OCI-LY7 (cell line): ENCODE measurements at regions not wholly inside any gene's neighbourhood (a gene's known extent, or its start where the extent isn't known, plus 50 kb on each side); places are given as distances from the start of the nearest gene placed in this dataset.

Experiments
- BruUV-seq: library from RNA; stranded (reverse); fragments of 400-500 nt; replicated peaks from 2 replicates; lab custom pipeline; 2021; lab: Mats Ljungman, UMichigan
- CTCF ChIA-PET: fragments of 300-600 bp; sonication (Branson Sonifier 250); formaldehyde crosslinking; loops from one replicate; lab custom pipeline; 2022; ENCODE audit warnings: antibody characterized with exemption; ENCODE audit not compliant: unreplicated experiment; lab: Charles Lee
- POLR2A ChIA-PET: fragments of 300-600 bp; sonication (Branson Sonifier 250); formaldehyde crosslinking; loops from one replicate; lab custom pipeline; 2022; ENCODE audit warnings: antibody characterized with exemption; lab: Charles Lee
- DNase-seq: peaks from one replicate; pipeline ENCODE4 v3.0.0-alpha.2; 2015; ENCODE audit warnings: low spot score
- H2AFZ ChIP-seq: fragments of 200-600 bp; sonication (generic), shearing (Covaris generic); 2 replicates; pipeline ENCODE4 v1.6.1; 2014; ENCODE audit warnings: mild to moderate bottlenecking, antibody characterized with exemption, low read length, moderate library complexity
- H3K27ac ChIP-seq: fragments of 200-600 bp; sonication (generic); 2 replicates; pipeline ENCODE4 v1.5.1; 2014; ENCODE audit warnings: mixed run types, low read depth, mild to moderate bottlenecking, moderate library complexity, low read length, inconsistent platforms; ENCODE audit not compliant: poor library complexity, severe bottlenecking
- H3K36me3 ChIP-seq: fragments of 200-600 bp; sonication (generic); 2 replicates; pipeline ENCODE4 v1.6.1; 2014; ENCODE audit warnings: mild to moderate bottlenecking, antibody characterized with exemption, low read length, moderate library complexity, mixed read lengths; ENCODE audit not compliant: insufficient read depth
- H3K4me1 ChIP-seq: fragments of 200-600 bp; sonication (generic); 2 replicates; pipeline ENCODE4 v1.5.1; 2014; ENCODE audit warnings: mild to moderate bottlenecking, low read length; ENCODE audit not compliant: insufficient read depth, poor library complexity, severe bottlenecking
- H3K4me2 ChIP-seq: fragments of 200-600 bp; sonication (generic); 2 replicates; pipeline ENCODE4 v1.6.1; 2014; ENCODE audit warnings: mild to moderate bottlenecking, low read length
- H3K4me3 ChIP-seq: fragments of 200-600 bp; sonication (generic); 2 replicates; pipeline ENCODE4 v1.5.1; 2014; ENCODE audit warnings: mild to moderate bottlenecking, low read depth, low read length; ENCODE audit not compliant: poor library complexity, severe bottlenecking
- H3K79me2 ChIP-seq: fragments of 200-600 bp; sonication (generic); 2 replicates; pipeline ENCODE4 v1.6.1; 2016; ENCODE audit warnings: low read depth, mild to moderate bottlenecking, low read length, moderate library complexity, mixed read lengths; ENCODE audit not compliant: insufficient read depth
- H3K9me2 ChIP-seq: fragments of 200-600 bp; sonication (generic); 2 replicates; pipeline ENCODE4 v1.6.1; 2016; ENCODE audit warnings: mild to moderate bottlenecking, low read length, mixed read lengths; ENCODE audit not compliant: insufficient read depth
- H3K9me3 ChIP-seq: fragments of 200-600 bp; sonication (generic); 2 replicates; pipeline ENCODE4 v1.6.1; 2014; ENCODE audit warnings: mild to moderate bottlenecking, mixed run types, low read length, mixed read lengths
- H4K20me1 ChIP-seq: fragments of 200-600 bp; sonication (generic); 2 replicates; pipeline ENCODE4 v1.6.1; 2014; ENCODE audit warnings: mild to moderate bottlenecking, antibody characterized with exemption, low read length, moderate library complexity, mixed read lengths; ENCODE audit not compliant: insufficient read depth
- EZH2phosphoT487 ChIP-seq: fragments of 200-600 bp; sonication (generic); IDR thresholded peaks from 2 replicates; pipeline ENCODE4 v1.6.1; 2018; ENCODE audit warnings: low read depth, borderline replicate concordance, mild to moderate bottlenecking, mixed run types, antibody characterized with exemption, low read length, moderate library complexity, mixed read lengths
- intact Hi-C: fragments of 100-400 bp; cut with micrococcal nuclease; formaldehyde crosslinking; loops from one replicate; pipeline ENCODE4 v1.10.0; 2022; ENCODE audit not compliant: unreplicated experiment
- TF ChIP-seq, protein P1 (sequence below): fragments of 200-600 bp; sonication (generic); conservative IDR thresholded peaks from 2 replicates; pipeline ENCODE4 v1.5.1; 2014; ENCODE audit warnings: mild to moderate bottlenecking, antibody characterized with exemption, low read length, moderate library complexity, mixed read lengths

DNA sequence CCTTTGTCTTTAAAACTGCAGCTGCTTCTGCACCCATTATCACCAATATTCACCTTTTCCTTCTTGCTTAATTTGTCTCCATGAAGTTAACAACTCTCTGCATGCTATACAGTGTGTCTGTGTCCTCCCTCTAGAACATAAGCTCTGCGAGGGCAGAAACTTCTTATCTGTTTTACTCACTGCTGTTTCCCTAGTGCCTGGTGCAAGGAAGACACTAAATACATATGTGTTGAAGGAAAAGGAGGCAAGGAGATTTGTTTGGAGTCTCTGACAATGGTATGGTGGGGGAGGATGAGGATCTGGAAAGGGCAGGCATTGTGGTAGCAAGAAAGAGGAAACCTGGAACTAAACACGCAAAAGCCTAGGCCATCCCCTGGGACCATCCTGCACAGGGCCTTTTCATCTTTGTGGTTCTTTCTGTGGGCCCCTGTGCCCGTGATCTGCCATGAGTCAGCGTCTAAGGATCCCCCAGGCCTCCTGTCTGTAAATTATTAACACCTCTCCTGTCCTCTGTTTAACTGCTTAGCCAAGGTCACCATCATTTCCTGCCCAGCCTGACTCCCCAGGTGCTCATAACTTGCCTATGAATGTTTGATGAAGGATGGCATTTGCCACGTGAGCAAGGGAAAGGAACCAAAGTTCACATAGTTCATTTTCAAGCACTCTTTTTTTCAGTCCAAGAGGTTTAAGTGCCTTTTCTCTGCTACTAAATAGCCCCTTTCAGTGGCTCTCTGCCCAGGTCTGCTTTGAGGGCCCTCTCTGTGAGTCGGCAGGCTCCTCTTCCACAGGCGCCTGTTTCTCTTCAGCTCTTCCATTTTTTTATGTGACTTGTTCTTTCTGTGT, 131.1 kb downstream of the RASSF10 start:
- H3K4me3 ChIP-seq: no peak overlapping the region
- intact Hi-C loops: no loop called here
- H3K27ac ChIP-seq: no peak overlapping the region
- H2AFZ ChIP-seq: no peak overlapping the region
- BruUV-seq: no TSS peak
- DNase-seq: no peak
- no peaks in the 10 kb centered on the region for H3K9me3 ChIP-seq
- no peak for TF ChIP-seq EZH2phosphoT487
- TF ChIP-seq, protein P1, sequence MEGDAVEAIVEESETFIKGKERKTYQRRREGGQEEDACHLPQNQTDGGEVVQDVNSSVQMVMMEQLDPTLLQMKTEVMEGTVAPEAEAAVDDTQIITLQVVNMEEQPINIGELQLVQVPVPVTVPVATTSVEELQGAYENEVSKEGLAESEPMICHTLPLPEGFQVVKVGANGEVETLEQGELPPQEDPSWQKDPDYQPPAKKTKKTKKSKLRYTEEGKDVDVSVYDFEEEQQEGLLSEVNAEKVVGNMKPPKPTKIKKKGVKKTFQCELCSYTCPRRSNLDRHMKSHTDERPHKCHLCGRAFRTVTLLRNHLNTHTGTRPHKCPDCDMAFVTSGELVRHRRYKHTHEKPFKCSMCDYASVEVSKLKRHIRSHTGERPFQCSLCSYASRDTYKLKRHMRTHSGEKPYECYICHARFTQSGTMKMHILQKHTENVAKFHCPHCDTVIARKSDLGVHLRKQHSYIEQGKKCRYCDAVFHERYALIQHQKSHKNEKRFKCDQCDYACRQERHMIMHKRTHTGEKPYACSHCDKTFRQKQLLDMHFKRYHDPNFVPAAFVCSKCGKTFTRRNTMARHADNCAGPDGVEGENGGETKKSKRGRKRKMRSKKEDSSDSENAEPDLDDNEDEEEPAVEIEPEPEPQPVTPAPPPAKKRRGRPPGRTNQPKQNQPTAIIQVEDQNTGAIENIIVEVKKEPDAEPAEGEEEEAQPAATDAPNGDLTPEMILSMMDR: no peak
- ChIA-PET CTCF (no interaction called here), POLR2A (no interaction called here)
- H4K20me1 ChIP-seq: no peaks in the 10 kb centered on the region
- no peaks in the 10 kb centered on the region for H3K36me3 ChIP-seq
- H3K9me2 ChIP-seq: no peaks in the 10 kb centered on the region
- H3K79me2 ChIP-seq: no peaks in the 10 kb centered on the region
- no peaks in the 10 kb centered on the region for H3K4me1 ChIP-seq
- H3K4me2 ChIP-seq: no peak overlapping the region

DNA sequence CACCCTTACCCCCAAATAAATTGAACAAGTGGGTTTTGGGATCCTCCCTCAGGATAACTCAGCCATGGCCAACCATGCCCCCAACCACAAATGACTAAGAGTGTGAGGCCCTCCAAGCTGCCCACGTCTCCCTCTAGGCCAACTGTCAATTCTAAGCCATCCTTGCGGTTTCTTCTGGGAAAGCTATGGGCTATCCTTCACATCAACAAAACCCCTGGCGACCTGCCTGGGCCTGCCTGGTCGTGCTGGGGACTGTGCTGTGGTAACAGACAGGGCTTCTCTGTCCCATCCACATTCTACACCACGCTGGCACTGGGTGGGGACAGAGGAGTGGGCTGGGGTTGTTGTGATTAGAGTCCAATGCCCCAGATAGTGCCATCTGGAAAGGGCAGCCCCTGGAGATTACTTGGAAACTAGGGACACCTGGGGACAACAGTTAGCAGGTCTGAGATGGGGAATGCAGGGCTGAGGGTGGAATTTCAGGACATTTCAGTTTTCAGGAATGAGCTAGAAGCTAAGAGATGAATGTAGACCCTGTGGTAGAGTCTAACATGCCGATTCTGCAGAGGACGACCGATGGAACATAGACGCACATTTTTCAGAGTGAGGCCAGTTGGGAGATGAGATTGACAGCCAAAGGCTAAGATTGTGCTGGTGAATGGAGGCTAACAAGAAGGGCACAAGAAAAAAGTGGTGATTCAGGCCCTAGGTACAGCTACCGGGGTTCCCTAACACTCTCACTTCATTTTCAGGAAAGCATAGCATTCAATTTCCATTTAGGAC, 131.9 kb downstream of the RASSF10 start:
- no peak for TF ChIP-seq EZH2phosphoT487
- TF ChIP-seq, protein P1: no peak
- ChIA-PET CTCF (no interaction called here), POLR2A (no interaction called here)
- intact Hi-C loops: no loop called here
- BruUV-seq: no TSS peak
- H4K20me1 ChIP-seq: no peaks in the 10 kb centered on the region
- DNase-seq: no peak
- H3K4me1 ChIP-seq: no peaks in the 10 kb centered on the region
- no peak overlapping the region for H3K4me2 ChIP-seq
- no peaks in the 10 kb centered on the region for H3K9me2 ChIP-seq
- no peak overlapping the region for H3K27ac ChIP-seq
- H3K4me3 ChIP-seq: no peak overlapping the region
- H3K36me3 ChIP-seq: no peaks in the 10 kb centered on the region
- H3K9me3 ChIP-seq: no peaks in the 10 kb centered on the region
- no peak overlapping the region for H2AFZ ChIP-seq
- H3K79me2 ChIP-seq: no peaks in the 10 kb centered on the region
